ENCODE measurements at regions not wholly inside any gene's neighbourhood (a gene's known extent, or its start where the extent isn't known, plus 50 kb on each side); places are given as distances from the start of the nearest gene placed in this dataset.

- no peak for TF ChIP-seq CTCFL (IDR thresholded peaks at IDR 0.05; ENCODE audit: borderline replicate concordance, insufficient read depth, low read depth, low read length, poor library complexity, severe bottlenecking)
- TF ChIP-seq ZBTB43 (CRISPR knock-in tag; IDR thresholded peaks at IDR 0.05), result no peak
- no peak for TF ChIP-seq SRSF3 (IDR thresholded peaks at IDR 0.05; ENCODE audit: insufficient read depth, low read length)
- TF ChIP-seq GTF3C2 (IDR thresholded peaks at IDR 0.05; ENCODE audit: borderline replicate concordance, extremely low read depth, insufficient read length), result no peak
- TF ChIP-seq NUFIP1 (IDR thresholded peaks at IDR 0.05; ENCODE audit: partially characterized antibody), result no peak
- TF ChIP-seq, protein P1, sequence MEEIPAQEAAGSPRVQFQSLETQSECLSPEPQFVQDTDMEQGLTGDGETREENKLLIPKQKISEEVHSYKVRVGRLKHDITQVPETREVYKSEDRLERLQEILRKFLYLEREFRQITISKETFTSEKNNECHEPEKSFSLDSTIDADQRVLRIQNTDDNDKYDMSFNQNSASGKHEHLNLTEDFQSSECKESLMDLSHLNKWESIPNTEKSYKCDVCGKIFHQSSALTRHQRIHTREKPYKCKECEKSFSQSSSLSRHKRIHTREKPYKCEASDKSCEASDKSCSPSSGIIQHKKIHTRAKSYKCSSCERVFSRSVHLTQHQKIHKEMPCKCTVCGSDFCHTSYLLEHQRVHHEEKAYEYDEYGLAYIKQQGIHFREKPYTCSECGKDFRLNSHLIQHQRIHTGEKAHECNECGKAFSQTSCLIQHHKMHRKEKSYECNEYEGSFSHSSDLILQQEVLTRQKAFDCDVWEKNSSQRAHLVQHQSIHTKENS (CRISPR knock-in tag; IDR thresholded peaks at IDR 0.05), result no peak
- TF ChIP-seq MTA1 (IDR thresholded peaks at IDR 0.05; ENCODE audit: borderline replicate concordance), result no peak
- no peak for TF ChIP-seq ZNF764 (CRISPR knock-in tag; IDR thresholded peaks at IDR 0.05; ENCODE audit: low read depth)
Observed at GRCh38 chr14:32020882-32021281, 56.2 kb upstream of the ARHGAP5 start (continued).
